GM12873 (cell line): ENCODE measurements at regions not wholly inside any gene's neighbourhood (a gene's known extent, or its start where the extent isn't known, plus 50 kb on each side); places are given as distances from the start of the nearest gene placed in this dataset.

Experiments used
- CTCF ChIP-seq: IDR thresholded peaks from 2 replicates; pipeline ENCODE4 v1.5.1; 2012; ENCODE audit warnings: low read depth, mild to moderate bottlenecking, moderate library complexity, low read length, control low read depth; ENCODE audit not compliant: insufficient read depth; ENCODE audit errors: missing control alignments

- no peak for TF ChIP-seq CTCF
Measured at GRCh38 chr3:105119801-105120340, 246.8 kb upstream of the ALCAM start.

GRCh38 chr3:105130911-105131310 is 235.8 kb upstream of the ALCAM start:
- TF ChIP-seq CTCF, result no peak

- TF ChIP-seq CTCF, result no peak
Measured at GRCh38 chr3:105137911-105138310, 228.8 kb upstream of the ALCAM start.

GRCh38 chr3:105139881-105140560 is 226.7 kb upstream of the ALCAM start:
- no peak for TF ChIP-seq CTCF

- no peak for TF ChIP-seq CTCF
Measured at GRCh38 chr3:105140899-105141367, 225.8 kb upstream of the ALCAM start.

GRCh38 chr3:105144837-105145236 is 221.9 kb upstream of the ALCAM start:
- TF ChIP-seq CTCF, result no peak

- TF ChIP-seq CTCF, result no peak
Measured at GRCh38 chr3:105145511-105145910, 221.2 kb upstream of the ALCAM start.
